ENCODE measurements at regions not wholly inside any gene's neighbourhood (a gene's known extent, or its start where the extent isn't known, plus 50 kb on each side); places are given as distances from the start of the nearest gene placed in this dataset.

GRCh38 chr18:53795610-53796009 is 428.9 kb downstream of the MBD2 start:
- TF ChIP-seq CTCF (IDR thresholded peaks at IDR 0.05) (no peak), POLR2AphosphoS5 (IDR thresholded peaks at IDR 0.05) (no peak), EP300 (IDR thresholded peaks at IDR 0.05) (no peak)
